Muscle of back (tissue), 3 donors: ENCODE measurements at regions not wholly inside any gene's neighbourhood (a gene's known extent, or its start where the extent isn't known, plus 50 kb on each side); places are given as distances from the start of the nearest gene placed in this dataset.
"Not testable (repeated sequence)": the region's sequence is repeated elsewhere in the genome, so short reads cannot be mapped to it uniquely, and the experiment has no call there.

Source experiments
- DNase-seq, 3 donors: peaks; one replicate each; pipeline versions ENCODE4 v3.0.0 to v3.0.0-alpha.2; 2013

GRCh38 chr7:76716551-76716950, 89.5 kb upstream of the POMZP3 start:
- DNase-seq = not testable (repeated sequence)

- peak in 1 of 3 donors; percentile 12 for DNase-seq
Observed at GRCh38 chr7:76712926-76713325, 85.8 kb upstream of the POMZP3 start.

- peak in 2 of 3 donors; percentile 6 to 22 for DNase-seq
Observed at GRCh38 chr7:76711648-76712047, 84.6 kb upstream of the POMZP3 start.

GRCh38 chr7:76709703-76710102, 82.6 kb upstream of the POMZP3 start:
- DNase-seq = not testable (repeated sequence)

- DNase-seq = not testable (repeated sequence)
Observed at GRCh38 chr7:76708446-76708845, 81.4 kb upstream of the POMZP3 start.

DNA sequence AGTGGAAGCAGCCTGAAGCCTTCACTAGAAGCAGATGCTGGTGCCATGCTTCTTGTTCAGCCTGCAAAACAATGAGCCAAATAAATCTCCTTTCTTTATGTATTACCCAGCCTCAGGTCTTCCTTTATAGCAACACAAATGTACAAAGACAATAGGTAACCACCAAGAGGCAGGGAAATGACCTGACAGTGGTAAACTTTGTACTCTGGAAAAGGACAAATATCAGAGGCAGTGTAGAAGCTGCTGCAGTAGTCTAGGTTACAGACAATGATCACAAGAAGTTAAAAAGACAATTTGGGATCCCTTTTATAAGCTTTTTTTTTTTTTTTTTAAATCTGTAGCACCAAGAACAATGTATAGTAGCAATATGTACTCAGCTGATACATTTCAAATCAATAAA, 76.7 kb upstream of the POMZP3 start:
- DNase-seq = not testable (repeated sequence)

DNA sequence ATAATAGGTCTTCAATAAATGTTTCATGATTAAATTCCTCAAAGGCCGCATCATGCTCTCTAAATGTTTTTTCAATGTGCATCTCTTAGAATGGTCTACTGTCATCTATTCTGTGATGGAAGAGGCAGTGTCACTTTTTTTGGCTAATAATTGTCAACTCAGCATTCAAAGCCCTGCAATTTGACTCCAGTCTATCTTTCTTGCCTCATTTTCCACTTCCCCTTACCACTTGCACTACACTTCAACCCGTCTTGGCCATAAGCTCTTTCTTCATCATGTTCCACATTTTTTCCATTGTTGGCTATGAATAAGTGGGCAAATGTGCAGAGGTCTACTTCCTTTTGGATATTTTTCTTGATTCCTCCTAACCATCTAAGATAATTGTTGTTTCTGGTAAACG, 59.2 kb upstream of the POMZP3 start:
- not testable (repeated sequence) for DNase-seq

- DNase-seq = not testable (repeated sequence)
Observed at GRCh38 chr7:76684737-76685136, 57.7 kb upstream of the POMZP3 start.

GRCh38 chr7:76683631-76684030, 56.6 kb upstream of the POMZP3 start:
- DNase-seq = not testable (repeated sequence)

GRCh38 chr7:76681810-76682209, 54.7 kb upstream of the POMZP3 start:
- DNase-seq = not testable (repeated sequence)

DNA sequence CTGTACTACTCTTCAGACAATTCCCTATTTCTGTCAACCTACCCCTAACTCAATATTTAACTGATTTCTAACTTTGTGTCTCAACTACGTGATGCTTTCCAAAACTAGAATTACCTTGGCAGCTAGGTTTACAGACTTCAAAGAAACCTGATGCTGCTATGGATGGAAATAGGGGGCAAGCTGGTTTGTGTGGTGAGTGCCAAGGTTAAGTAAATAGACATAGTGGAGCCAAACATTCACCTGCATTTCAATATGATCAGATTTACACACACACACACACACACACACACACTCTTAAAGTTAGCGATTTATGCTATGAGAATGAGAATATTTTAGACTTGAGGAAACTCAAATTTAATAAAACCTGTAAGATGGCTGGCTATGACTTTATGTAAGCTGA, 52.1 kb upstream of the POMZP3 start:
- not testable (repeated sequence) for DNase-seq

DNA sequence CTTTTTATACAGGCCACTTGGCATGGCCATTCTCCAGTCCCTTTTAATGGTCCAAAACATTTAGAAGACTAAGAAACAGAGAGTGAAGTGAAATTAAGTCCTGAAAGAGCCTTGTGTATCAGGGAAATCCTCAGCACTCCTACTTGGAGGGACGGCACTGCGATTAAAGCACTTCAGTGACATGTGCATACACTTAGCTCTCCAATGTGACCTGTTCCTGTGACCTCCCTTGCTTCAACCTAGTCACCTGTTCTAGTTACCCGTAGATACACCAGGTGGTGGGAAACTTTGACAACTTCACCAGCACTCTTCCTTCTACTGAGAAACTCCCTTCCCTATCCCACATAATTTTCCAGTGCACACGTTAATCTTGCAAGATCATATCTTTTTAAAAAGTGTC, 51.4 kb upstream of the POMZP3 start:
- not testable (repeated sequence) for DNase-seq

DNA sequence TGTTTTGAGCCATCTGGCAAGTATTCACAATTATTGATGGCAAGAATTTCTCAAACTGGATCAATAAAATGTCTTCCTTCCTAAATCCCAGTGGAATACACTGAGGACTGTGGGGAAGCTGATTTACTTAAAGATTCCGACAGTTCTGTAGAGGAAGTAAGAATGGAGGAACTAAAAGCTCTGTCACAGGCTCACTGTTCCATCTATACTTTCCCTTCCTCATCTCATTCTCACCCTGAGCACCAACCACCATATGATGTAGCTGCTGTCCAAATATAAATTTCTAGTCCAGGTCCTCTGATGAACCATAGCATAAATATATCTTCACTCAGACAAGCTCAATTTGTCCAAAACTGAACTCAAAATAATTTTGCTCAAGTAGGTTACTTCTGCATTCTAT, 49.8 kb upstream of the POMZP3 start:
- not testable (repeated sequence) for DNase-seq
